HFFc6 (cell line): ENCODE measurements at regions not wholly inside any gene's neighbourhood (a gene's known extent, or its start where the extent isn't known, plus 50 kb on each side); places are given as distances from the start of the nearest gene placed in this dataset.

Experiments
- DNase-seq: peaks from one replicate; pipeline ENCODE4 v3.0.0-alpha.2; 2018
- H3K27ac Mint-ChIP-seq: 2 replicates; pipeline ENCODE4 v1.8.0; 2020; ENCODE audit warnings: mild to moderate bottlenecking, mixed read lengths
- H3K27me3 Mint-ChIP-seq: 2 replicates; pipeline ENCODE4 v1.8.0; 2021; ENCODE audit warnings: mild to moderate bottlenecking, moderate library complexity, mixed read lengths; ENCODE audit not compliant: insufficient read depth
- H3K36me3 Mint-ChIP-seq: 2 replicates; pipeline ENCODE4 v1.8.0; 2021; ENCODE audit warnings: low read depth, mixed read lengths
- H3K4me1 Mint-ChIP-seq: 2 replicates; pipeline ENCODE4 v1.8.0; 2020; ENCODE audit warnings: low read depth, mixed read lengths
- H3K4me3 Mint-ChIP-seq: 2 replicates; pipeline ENCODE4 v1.8.0; 2020; ENCODE audit warnings: mild to moderate bottlenecking, moderate library complexity, mixed read lengths
- H3K9me3 Mint-ChIP-seq: 2 replicates; pipeline ENCODE4 v1.8.0; 2020; ENCODE audit warnings: mild to moderate bottlenecking, mixed read lengths
- CTCF ChIP-seq: fragments of 200-600 bp; sonication (generic); IDR thresholded peaks from 2 replicates; pipeline ENCODE4 v1.5.0; 2021; ENCODE audit warnings: antibody characterized with exemption, mild to moderate bottlenecking

GRCh38 chr3:194777729-194778128 lies 92.0 kb downstream of the FAM43A start:
- Mint-ChIP-seq H3K9me3 (no peaks in the 10 kb centered on the region), H3K27ac (no peak overlapping the region), H3K4me3 (no peak overlapping the region), H3K4me1 (peaks cover 20% of the 10 kb centered on the region), H3K27me3 (peaks cover 24% of the 10 kb centered on the region), H3K36me3 (no peaks in the 10 kb centered on the region)
- no peak for TF ChIP-seq CTCF
- DNase-seq, result no peak

- Mint-ChIP-seq H3K36me3 (no peaks in the 10 kb centered on the region), H3K9me3 (no peaks in the 10 kb centered on the region), H3K27me3 (peaks cover 28% of the 10 kb centered on the region), H3K27ac (no peak overlapping the region), H3K4me1 (peaks cover 17% of the 10 kb centered on the region), H3K4me3 (no peak overlapping the region)
- no peak for DNase-seq
- no peak for TF ChIP-seq CTCF
These were observed 94.1 kb downstream of the FAM43A start for GRCh38 chr3:194779729-194780224.

GRCh38 chr3:194780706-194781105 lies 95.0 kb downstream of the FAM43A start:
- H3K9me3 Mint-ChIP-seq, result no peaks in the 10 kb centered on the region
- H3K27me3 Mint-ChIP-seq, result peaks cover 21% of the 10 kb centered on the region
- peaks cover 17% of the 10 kb centered on the region for H3K4me1 Mint-ChIP-seq
- no peak for TF ChIP-seq CTCF
- no peak for DNase-seq
- H3K27ac Mint-ChIP-seq, result no peak overlapping the region
- H3K4me3 Mint-ChIP-seq, result no peak overlapping the region
- H3K36me3 Mint-ChIP-seq, result no peaks in the 10 kb centered on the region

GRCh38 chr3:194781617-194782016 lies 95.9 kb downstream of the FAM43A start:
- Mint-ChIP-seq H3K4me1 (peaks cover 17% of the 10 kb centered on the region), H3K9me3 (no peaks in the 10 kb centered on the region), H3K4me3 (no peak overlapping the region), H3K36me3 (no peaks in the 10 kb centered on the region), H3K27me3 (peaks cover 17% of the 10 kb centered on the region), H3K27ac (no peak overlapping the region)
- DNase-seq, result no peak
- TF ChIP-seq CTCF, result no peak

- H3K36me3 Mint-ChIP-seq, result no peaks in the 10 kb centered on the region
- peak overlapping the region; percentile 12; the same call in 1 of the 2 replicates for H3K27ac Mint-ChIP-seq
- peaks cover 12% of the 10 kb centered on the region for H3K27me3 Mint-ChIP-seq
- no peak overlapping the region for H3K4me3 Mint-ChIP-seq
- H3K4me1 Mint-ChIP-seq, result peaks cover 17% of the 10 kb centered on the region
- H3K9me3 Mint-ChIP-seq, result no peaks in the 10 kb centered on the region
- peak; percentile 10 for DNase-seq
- no peak for TF ChIP-seq CTCF
These were observed 97.2 kb downstream of the FAM43A start for GRCh38 chr3:194782698-194783404.
